WTC11 (cell line): ENCODE measurements at regions not wholly inside any gene's neighbourhood (a gene's known extent, or its start where the extent isn't known, plus 50 kb on each side); places are given as distances from the start of the nearest gene placed in this dataset.

Experiments
- ATAC-seq: fragments of 200-7000 bp; cut with Tn5 transposase; 2 replicates; pipeline ENCODE4 v1.10.0; 2021; ENCODE audit warnings: mild to moderate bottlenecking, moderate library complexity
- CTCF ChIA-PET: fragments of 300-600 bp; sonication (Branson Sonifier 250); formaldehyde crosslinking; loops from one replicate; lab custom pipeline; 2021; ENCODE audit warnings: antibody characterized with exemption; lab: Charles Lee
- POLR2A ChIA-PET: fragments of 350-600 bp; sonication (Branson Sonifier 250); formaldehyde crosslinking; loops from one replicate; lab custom pipeline; 2021; ENCODE audit warnings: antibody characterized with exemption; lab: Charles Lee
- DNase-seq: peaks from one replicate; pipeline ENCODE4 v3.0.0; 2021; ENCODE audit warnings: low spot score
- H3K27ac Mint-ChIP-seq: 2 replicates; pipeline ENCODE4 v1.8.0; 2021; ENCODE audit warnings: mixed read lengths
- H3K27me3 Mint-ChIP-seq: 2 replicates; pipeline ENCODE4 v1.8.0; 2021; ENCODE audit warnings: low read depth, mild to moderate bottlenecking, moderate library complexity, mixed read lengths
- H3K36me3 Mint-ChIP-seq: 2 replicates; pipeline ENCODE4 v1.8.0; 2021; ENCODE audit warnings: mixed read lengths
- H3K4me1 Mint-ChIP-seq: 2 replicates; pipeline ENCODE4 v1.8.0; 2022; ENCODE audit warnings: mixed read lengths
- H3K4me3 Mint-ChIP-seq: 2 replicates; pipeline ENCODE4 v1.8.0; 2021; ENCODE audit warnings: mild to moderate bottlenecking, moderate library complexity, mixed read lengths
- H3K9me3 Mint-ChIP-seq: 2 replicates; pipeline ENCODE4 v1.8.0; 2021; ENCODE audit warnings: mixed read lengths
- AR ChIP-seq: fragments of 250-450 bp; sonication (Bioruptor Pico); IDR thresholded peaks from 2 replicates; pipeline ENCODE4 v1.9.0; 2021; ENCODE audit warnings: mild to moderate bottlenecking
- CREB1 ChIP-seq: sonication (generic); formaldehyde crosslinking; IDR thresholded peaks from 2 replicates; pipeline ENCODE4 v1.8.0; 2023; ENCODE audit warnings: mild to moderate bottlenecking, missing genetic modification reagents
- CTCF ChIP-seq: fragments of 200-600 bp; IDR thresholded peaks from 2 replicates; pipeline ENCODE4 v1.8.0; 2022; ENCODE audit warnings: antibody characterized with exemption
- FOXK1 ChIP-seq: sonication (generic); formaldehyde crosslinking; IDR thresholded peaks from 2 replicates; pipeline ENCODE4 v1.8.0; 2022; ENCODE audit warnings: mild to moderate bottlenecking, moderate library complexity, missing genetic modification reagents
- IRF2 ChIP-seq: sonication (generic); formaldehyde crosslinking; IDR thresholded peaks from 2 replicates; pipeline ENCODE4 v1.8.0; 2022; ENCODE audit warnings: low read depth, missing genetic modification reagents, borderline replicate concordance
- JUN ChIP-seq: sonication (generic); formaldehyde crosslinking; IDR thresholded peaks from 2 replicates; pipeline ENCODE4 v1.8.0; 2023; ENCODE audit warnings: mild to moderate bottlenecking, missing genetic modification reagents
- NR3C1 ChIP-seq: sonication (generic); formaldehyde crosslinking; conservative IDR thresholded peaks from 2 replicates; pipeline ENCODE4 v1.8.1; 2023; ENCODE audit warnings: low read depth, mild to moderate bottlenecking, missing genetic modification reagents
- OVOL2 ChIP-seq: fragments of 250-450 bp; sonication (Bioruptor Pico); IDR thresholded peaks from 2 replicates; pipeline ENCODE4 v1.9.0; 2021; ENCODE audit warnings: mild to moderate bottlenecking, borderline replicate concordance
- PRRX2 ChIP-seq: fragments of 250-450 bp; sonication (Bioruptor Pico); IDR thresholded peaks from 2 replicates; pipeline ENCODE4 v1.8.0; 2021; ENCODE audit warnings: mild to moderate bottlenecking
- TEAD1 ChIP-seq: sonication (generic); formaldehyde crosslinking; IDR thresholded peaks from 2 replicates; pipeline ENCODE4 v1.8.0; 2022; ENCODE audit warnings: mild to moderate bottlenecking, missing genetic modification reagents
- ZBTB21 ChIP-seq: sonication (generic); formaldehyde crosslinking; IDR thresholded peaks from 2 replicates; pipeline ENCODE4 v1.8.1; 2023; ENCODE audit warnings: mild to moderate bottlenecking, missing genetic modification reagents, borderline replicate concordance
- ZNF121 ChIP-seq: sonication (generic); formaldehyde crosslinking; IDR thresholded peaks from 2 replicates; pipeline ENCODE4 v1.8.0; 2023; ENCODE audit warnings: missing genetic modification reagents
- ZNF219 ChIP-seq: sonication (generic); formaldehyde crosslinking; IDR thresholded peaks from 2 replicates; pipeline ENCODE4 v1.8.0; 2023; ENCODE audit warnings: missing genetic modification reagents, mild to moderate bottlenecking, borderline replicate concordance
- ZNF263 ChIP-seq: sonication (generic); formaldehyde crosslinking; IDR thresholded peaks from 2 replicates; pipeline ENCODE4 v1.8.1; 2022; ENCODE audit warnings: low read depth, mild to moderate bottlenecking, moderate library complexity, missing genetic modification reagents
- ZSCAN18 ChIP-seq: fragments of 250-450 bp; sonication (Bioruptor Pico); IDR thresholded peaks from 2 replicates; pipeline ENCODE4 v2.1.2; 2022; ENCODE audit warnings: mild to moderate bottlenecking, moderate library complexity
- TF ChIP-seq, protein P1 (sequence below): fragments of 250-450 bp; sonication (Bioruptor Pico); IDR thresholded peaks from 2 replicates; pipeline ENCODE4 v1.8.0; 2021; ENCODE audit warnings: mild to moderate bottlenecking
- TF ChIP-seq, protein P2 (sequence below): sonication (generic); formaldehyde crosslinking; IDR thresholded peaks from 2 replicates; pipeline ENCODE4 v1.8.1; 2022; ENCODE audit warnings: missing genetic modification reagents, borderline replicate concordance

DNA sequence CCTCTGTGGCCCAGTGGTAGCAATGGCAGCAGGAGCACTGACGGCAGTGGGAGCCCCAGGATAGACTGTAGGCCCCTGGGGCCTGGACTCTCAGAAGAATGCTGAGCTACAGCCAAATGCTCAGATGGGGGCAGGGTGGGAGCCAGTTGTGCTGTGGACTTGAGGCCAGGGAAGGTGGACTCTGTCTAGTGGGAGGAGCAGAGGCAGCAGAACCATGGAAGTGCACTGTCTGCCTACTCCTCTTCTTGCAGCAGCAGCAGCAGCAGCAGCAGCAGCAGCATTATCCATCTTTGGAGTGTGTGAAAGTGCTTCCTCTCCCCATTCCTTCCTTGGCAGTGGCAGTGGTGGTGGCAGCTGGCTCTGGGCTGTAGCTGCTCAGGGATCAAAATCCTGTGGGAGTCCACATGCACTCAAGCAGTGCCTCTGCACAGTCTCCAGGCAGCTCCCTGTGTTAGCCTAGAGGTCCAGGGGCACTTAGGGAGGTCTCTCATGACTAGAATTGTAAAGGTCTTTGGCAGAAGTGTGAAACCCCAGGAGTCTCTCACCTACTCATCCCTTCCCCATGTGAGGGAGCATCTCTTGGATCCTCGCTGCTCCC lies 917.9 kb upstream of the B3GALT2 start:
- Mint-ChIP-seq H3K4me3 (no peak overlapping the region), H3K27ac (no peak overlapping the region), H3K9me3 (no peaks in the 10 kb centered on the region), H3K27me3 (no peaks in the 10 kb centered on the region), H3K36me3 (no peaks in the 10 kb centered on the region), H3K4me1 (no peaks in the 10 kb centered on the region)
- CTCF ChIA-PET, result no interaction called here
- DNase-seq, result no peak
- POLR2A ChIA-PET, result no interaction called here
- TF ChIP-seq JUN, result no peak
- peak; percentile 28; the same call in 1 of the 2 replicates for ATAC-seq

DNA sequence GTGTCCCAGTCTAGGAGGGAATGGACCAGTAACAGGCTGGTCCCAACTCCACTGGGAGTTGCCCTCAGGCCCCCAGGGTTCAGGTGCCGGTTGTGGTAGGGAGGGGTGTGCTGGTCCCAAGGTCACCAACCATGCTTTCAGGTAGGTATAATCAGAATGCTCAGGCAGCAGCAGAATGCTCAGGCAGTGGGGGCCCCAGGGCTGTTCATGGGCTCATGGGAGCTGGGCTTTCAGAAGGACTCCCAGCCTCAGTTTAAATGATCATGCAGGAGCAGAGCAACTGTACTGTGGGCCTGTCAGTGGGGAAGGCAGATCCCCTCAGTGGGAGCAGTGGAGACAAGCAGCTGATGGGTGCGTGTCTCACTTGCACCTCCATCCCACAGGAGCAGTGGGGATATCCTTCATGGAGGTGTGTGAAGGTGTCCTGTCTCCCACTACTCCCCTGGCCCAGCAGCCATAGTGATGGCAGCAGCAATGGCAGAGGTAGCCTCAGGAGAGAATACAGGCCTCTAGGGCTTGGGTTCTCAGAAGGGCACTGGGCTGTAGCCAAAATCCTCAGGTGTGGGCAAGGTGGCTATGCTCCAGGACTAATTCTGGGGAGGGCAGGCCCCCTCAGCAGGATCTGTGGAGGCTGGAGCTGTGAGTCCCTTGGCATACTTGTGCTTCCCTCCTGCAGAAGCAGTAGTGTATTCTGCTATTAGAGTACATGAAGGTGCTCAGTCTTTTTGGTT lies 917.3 kb upstream of the B3GALT2 start:
- no peak for DNase-seq
- H3K27ac Mint-ChIP-seq, result no peak overlapping the region
- no peaks in the 10 kb centered on the region for H3K9me3 Mint-ChIP-seq
- POLR2A ChIA-PET, result no interaction called here
- no peak overlapping the region for H3K4me3 Mint-ChIP-seq
- CTCF ChIA-PET, result no interaction called here
- no peaks in the 10 kb centered on the region for H3K36me3 Mint-ChIP-seq
- H3K4me1 Mint-ChIP-seq, result no peaks in the 10 kb centered on the region
- TF ChIP-seq ZBTB21 (CRISPR knock-in tag) (no peak), NR3C1 (CRISPR knock-in tag) (no peak), AR (CRISPR knock-in tag) (no peak), PRRX2 (no peak), ZNF121 (no peak), TEAD1 (CRISPR knock-in tag) (no peak), CREB1 (CRISPR knock-in tag) (no peak)
- TF ChIP-seq, protein P1, sequence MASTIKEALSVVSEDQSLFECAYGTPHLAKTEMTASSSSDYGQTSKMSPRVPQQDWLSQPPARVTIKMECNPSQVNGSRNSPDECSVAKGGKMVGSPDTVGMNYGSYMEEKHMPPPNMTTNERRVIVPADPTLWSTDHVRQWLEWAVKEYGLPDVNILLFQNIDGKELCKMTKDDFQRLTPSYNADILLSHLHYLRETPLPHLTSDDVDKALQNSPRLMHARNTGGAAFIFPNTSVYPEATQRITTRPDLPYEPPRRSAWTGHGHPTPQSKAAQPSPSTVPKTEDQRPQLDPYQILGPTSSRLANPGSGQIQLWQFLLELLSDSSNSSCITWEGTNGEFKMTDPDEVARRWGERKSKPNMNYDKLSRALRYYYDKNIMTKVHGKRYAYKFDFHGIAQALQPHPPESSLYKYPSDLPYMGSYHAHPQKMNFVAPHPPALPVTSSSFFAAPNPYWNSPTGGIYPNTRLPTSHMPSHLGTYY (CRISPR knock-in tag), result no peak
- TF ChIP-seq, all 79 proteins: peak for 0
- no peak for ATAC-seq
- H3K27me3 Mint-ChIP-seq, result no peaks in the 10 kb centered on the region

- ChIA-PET CTCF (interaction anchor here (0.7 to 1.2 kb wide), 6 partner anchors 12 to 708 kb away, joined by 3 to 4 read pairs (median 3); no protein-coding TSS in a partner anchor), POLR2A (no interaction called here)
- ATAC-seq (no peak), DNase-seq (no peak)
- no peaks in the 10 kb centered on the region for H3K27me3 Mint-ChIP-seq
- H3K9me3 Mint-ChIP-seq, result no peaks in the 10 kb centered on the region
- no peak overlapping the region for H3K4me3 Mint-ChIP-seq
- H3K4me1 Mint-ChIP-seq, result no peaks in the 10 kb centered on the region
- no peaks in the 10 kb centered on the region for H3K36me3 Mint-ChIP-seq
- no peak overlapping the region for H3K27ac Mint-ChIP-seq
- TF ChIP-seq AR (CRISPR knock-in tag) (no peak), ZSCAN18 (no peak), IRF2 (CRISPR knock-in tag) (no peak), FOXK1 (CRISPR knock-in tag) (no peak), ZNF263 (CRISPR knock-in tag) (no peak), CTCF (no peak), ZNF219 (CRISPR knock-in tag) (no peak), OVOL2 (no peak)
- TF ChIP-seq, protein P1 (CRISPR knock-in tag), result no peak
- TF ChIP-seq, protein P2, sequence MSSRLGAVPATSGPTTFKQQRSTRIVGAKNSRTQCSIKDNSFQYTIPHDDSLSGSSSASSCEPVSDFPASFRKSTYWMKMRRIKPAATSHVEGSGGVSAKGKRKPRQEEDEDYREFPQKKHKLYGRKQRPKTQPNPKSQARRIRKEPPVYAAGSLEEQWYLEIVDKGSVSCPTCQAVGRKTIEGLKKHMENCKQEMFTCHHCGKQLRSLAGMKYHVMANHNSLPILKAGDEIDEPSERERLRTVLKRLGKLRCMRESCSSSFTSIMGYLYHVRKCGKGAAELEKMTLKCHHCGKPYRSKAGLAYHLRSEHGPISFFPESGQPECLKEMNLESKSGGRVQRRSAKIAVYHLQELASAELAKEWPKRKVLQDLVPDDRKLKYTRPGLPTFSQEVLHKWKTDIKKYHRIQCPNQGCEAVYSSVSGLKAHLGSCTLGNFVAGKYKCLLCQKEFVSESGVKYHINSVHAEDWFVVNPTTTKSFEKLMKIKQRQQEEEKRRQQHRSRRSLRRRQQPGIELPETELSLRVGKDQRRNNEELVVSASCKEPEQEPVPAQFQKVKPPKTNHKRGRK (CRISPR knock-in tag), result no peak
These were observed 916.7 kb upstream of the B3GALT2 start for GRCh38 chr1:194103101-194103500.
